OCI-LY3 (cell line): ENCODE measurements at regions not wholly inside any gene's neighbourhood (a gene's known extent, or its start where the extent isn't known, plus 50 kb on each side); places are given as distances from the start of the nearest gene placed in this dataset.

Experiments used
- H2AFZ ChIP-seq: fragments of 200-600, 300-600 bp; shearing (Covaris generic); 2 replicates; pipeline ENCODE4 v1.6.0; 2014; ENCODE audit warnings: antibody characterized with exemption, low read depth, low read length
- H3K27ac ChIP-seq: fragments of 200-600, 300-600 bp; sonication (generic); 2 replicates; pipeline ENCODE4 v1.5.1; 2014; ENCODE audit warnings: mild to moderate bottlenecking, low read length, moderate library complexity, mixed read lengths
- H3K27me3 ChIP-seq: fragments of 200-600, 300-600 bp; sonication (generic); 2 replicates; pipeline ENCODE4 v1.6.1; 2014; ENCODE audit warnings: low read depth, low read length, mixed read lengths
- H3K36me3 ChIP-seq: fragments of 200-600, 300-600 bp; sonication (generic); replicated peaks from 2 replicates; pipeline ENCODE3; 2014; ENCODE audit warnings: low read depth, low read length, mixed read lengths
- H3K4me1 ChIP-seq: fragments of 300-600, 200-600 bp; sonication (generic); 2 replicates; pipeline ENCODE4 v1.6.1; 2014; ENCODE audit warnings: low read length, mixed read lengths
- H3K4me2 ChIP-seq: fragments of 200-600, 300-600 bp; sonication (generic); 2 replicates; pipeline ENCODE4 v1.6.1; 2014; ENCODE audit warnings: low read length, mixed read lengths
- H3K4me3 ChIP-seq: fragments of 300-600, 200-600 bp; sonication (generic); 2 replicates; pipeline ENCODE4 v1.5.1; 2014; ENCODE audit warnings: antibody characterized with exemption, mild to moderate bottlenecking, low read length, moderate library complexity
- H3K79me2 ChIP-seq: fragments of 300-600, 200-600 bp; shearing (Covaris generic); 2 replicates; pipeline ENCODE4 v1.6.1; 2014; ENCODE audit warnings: mild to moderate bottlenecking, low read length, mixed read lengths
- H3K9ac ChIP-seq: fragments of 300-600, 200-600 bp; shearing (Covaris generic); 2 replicates; pipeline ENCODE4 v1.6.0; 2014; ENCODE audit warnings: mild to moderate bottlenecking, low read length, moderate library complexity
- H3K9me3 ChIP-seq: fragments of 200-600, 300-600 bp; shearing (Covaris generic); 2 replicates; pipeline ENCODE4 v1.6.1; 2014; ENCODE audit warnings: low read length, mixed read lengths; ENCODE audit not compliant: insufficient read depth
- H4K20me1 ChIP-seq: fragments of 200-600, 300-600 bp; sonication (generic); 2 replicates; pipeline ENCODE4 v1.6.1; 2016; ENCODE audit warnings: low read length, mixed read lengths; ENCODE audit not compliant: insufficient read depth
- EZH2phosphoT487 ChIP-seq: fragments of 200-600 bp; shearing (Covaris generic); IDR thresholded peaks from 2 replicates; pipeline ENCODE4 v1.6.1; 2018; ENCODE audit warnings: antibody characterized with exemption, mixed run types, low read depth
- TF ChIP-seq, protein P1 (sequence below): fragments of 200-600, 300-600 bp; sonication (generic); IDR thresholded peaks from 2 replicates; pipeline ENCODE4 v1.5.1; 2014; ENCODE audit warnings: antibody characterized with exemption, low read length, low read depth

DNA sequence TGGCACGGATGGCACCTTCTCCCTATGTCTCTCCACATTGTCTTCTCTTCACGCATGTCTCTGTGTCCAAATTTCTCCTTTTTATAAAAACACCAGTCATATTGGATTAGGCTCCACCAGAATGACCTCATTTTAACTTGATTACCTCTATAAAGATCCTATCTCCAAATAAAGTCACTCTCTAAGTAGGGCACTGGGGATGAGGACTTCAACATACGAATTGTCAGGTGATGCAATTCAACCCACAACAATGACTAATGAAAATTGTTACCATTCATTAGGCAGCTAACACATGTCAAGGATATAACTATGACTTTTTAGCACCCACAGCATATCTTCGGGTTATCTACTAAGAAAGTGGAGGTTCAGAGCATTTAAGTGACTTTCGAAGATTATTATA lies 55.5 kb upstream of the USP47 start:
- H3K9ac ChIP-seq: no peak overlapping the region
- peaks cover 17% of the 10 kb centered on the region for H3K27me3 ChIP-seq
- H3K4me3 ChIP-seq: no peak overlapping the region
- no peaks in the 10 kb centered on the region for H3K36me3 ChIP-seq
- no peaks in the 10 kb centered on the region for H3K4me1 ChIP-seq
- no peak overlapping the region for H3K27ac ChIP-seq
- H4K20me1 ChIP-seq: no peaks in the 10 kb centered on the region
- H3K79me2 ChIP-seq: no peaks in the 10 kb centered on the region
- H3K9me3 ChIP-seq: no peaks in the 10 kb centered on the region
- no peak overlapping the region for H2AFZ ChIP-seq
- TF ChIP-seq, protein P1, sequence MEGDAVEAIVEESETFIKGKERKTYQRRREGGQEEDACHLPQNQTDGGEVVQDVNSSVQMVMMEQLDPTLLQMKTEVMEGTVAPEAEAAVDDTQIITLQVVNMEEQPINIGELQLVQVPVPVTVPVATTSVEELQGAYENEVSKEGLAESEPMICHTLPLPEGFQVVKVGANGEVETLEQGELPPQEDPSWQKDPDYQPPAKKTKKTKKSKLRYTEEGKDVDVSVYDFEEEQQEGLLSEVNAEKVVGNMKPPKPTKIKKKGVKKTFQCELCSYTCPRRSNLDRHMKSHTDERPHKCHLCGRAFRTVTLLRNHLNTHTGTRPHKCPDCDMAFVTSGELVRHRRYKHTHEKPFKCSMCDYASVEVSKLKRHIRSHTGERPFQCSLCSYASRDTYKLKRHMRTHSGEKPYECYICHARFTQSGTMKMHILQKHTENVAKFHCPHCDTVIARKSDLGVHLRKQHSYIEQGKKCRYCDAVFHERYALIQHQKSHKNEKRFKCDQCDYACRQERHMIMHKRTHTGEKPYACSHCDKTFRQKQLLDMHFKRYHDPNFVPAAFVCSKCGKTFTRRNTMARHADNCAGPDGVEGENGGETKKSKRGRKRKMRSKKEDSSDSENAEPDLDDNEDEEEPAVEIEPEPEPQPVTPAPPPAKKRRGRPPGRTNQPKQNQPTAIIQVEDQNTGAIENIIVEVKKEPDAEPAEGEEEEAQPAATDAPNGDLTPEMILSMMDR: no peak
- TF ChIP-seq EZH2phosphoT487: no peak
- H3K4me2 ChIP-seq: no peak overlapping the region

DNA sequence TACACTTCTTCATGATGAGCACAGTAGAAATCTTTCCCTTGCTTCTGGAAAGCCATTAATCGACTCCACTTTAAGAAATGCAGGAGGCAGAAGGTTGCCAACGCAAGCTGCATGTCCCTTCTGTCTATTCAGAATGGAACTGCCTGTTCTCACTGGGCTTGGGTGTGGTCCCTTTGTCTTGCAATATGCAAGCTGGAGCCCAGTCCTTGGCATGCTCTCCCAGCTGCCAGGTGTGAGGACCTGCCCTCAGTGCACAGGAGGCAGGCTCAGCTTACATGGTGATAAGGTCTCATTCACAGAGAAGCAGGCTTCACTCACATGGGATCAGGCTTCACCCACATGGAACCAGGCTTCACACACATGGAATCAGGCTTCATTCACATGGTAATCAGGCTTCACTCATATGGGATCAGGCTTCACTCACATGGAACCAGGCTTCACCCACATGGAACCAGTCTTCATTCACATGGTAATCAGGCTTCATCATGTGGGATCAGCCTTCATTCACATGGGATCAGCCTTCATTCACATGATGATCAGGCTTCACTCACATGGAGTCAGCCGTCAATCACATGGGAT lies 59.2 kb upstream of the USP47 start:
- Histone ChIP-seq H3K27ac (no peak overlapping the region), H3K79me2 (no peaks in the 10 kb centered on the region), H4K20me1 (no peaks in the 10 kb centered on the region), H3K9ac (no peak overlapping the region), H3K36me3 (no peaks in the 10 kb centered on the region), H3K4me1 (no peaks in the 10 kb centered on the region), H3K9me3 (no peaks in the 10 kb centered on the region), H3K27me3 (peaks cover 41% of the 10 kb centered on the region), H2AFZ (no peak overlapping the region), H3K4me2 (no peak overlapping the region), H3K4me3 (no peak overlapping the region)
- TF ChIP-seq EZH2phosphoT487: no peak
- TF ChIP-seq, protein P1: no peak

DNA sequence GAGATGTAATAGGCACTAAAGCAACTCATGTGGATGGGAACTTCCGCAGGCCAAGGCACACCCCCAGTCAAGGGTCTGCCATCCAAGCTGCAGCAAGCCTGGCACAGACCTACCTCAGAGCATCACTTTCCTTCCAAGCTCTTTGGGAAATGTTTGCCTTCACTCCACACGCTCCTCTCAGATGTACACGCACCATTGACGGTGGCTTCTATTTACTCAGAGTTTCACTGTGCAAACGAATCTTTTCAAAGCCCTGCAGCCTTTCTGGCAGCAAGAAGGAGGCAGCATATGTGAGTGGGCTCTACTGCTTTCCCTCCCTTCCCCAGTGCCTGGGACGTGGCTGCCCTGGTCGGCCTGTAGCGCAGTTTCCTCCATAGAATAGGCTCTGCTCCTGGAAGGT lies 60.9 kb upstream of the USP47 start:
- no peaks in the 10 kb centered on the region for H3K79me2 ChIP-seq
- peaks cover 57% of the 10 kb centered on the region for H3K27me3 ChIP-seq
- TF ChIP-seq, protein P1: no peak
- TF ChIP-seq EZH2phosphoT487: no peak
- no peaks in the 10 kb centered on the region for H3K36me3 ChIP-seq
- H3K4me3 ChIP-seq: no peak overlapping the region
- no peak overlapping the region for H3K4me2 ChIP-seq
- H3K9me3 ChIP-seq: no peaks in the 10 kb centered on the region
- no peaks in the 10 kb centered on the region for H3K4me1 ChIP-seq
- no peak overlapping the region for H2AFZ ChIP-seq
- no peak overlapping the region for H3K9ac ChIP-seq
- H3K27ac ChIP-seq: no peak overlapping the region
- no peaks in the 10 kb centered on the region for H4K20me1 ChIP-seq

DNA sequence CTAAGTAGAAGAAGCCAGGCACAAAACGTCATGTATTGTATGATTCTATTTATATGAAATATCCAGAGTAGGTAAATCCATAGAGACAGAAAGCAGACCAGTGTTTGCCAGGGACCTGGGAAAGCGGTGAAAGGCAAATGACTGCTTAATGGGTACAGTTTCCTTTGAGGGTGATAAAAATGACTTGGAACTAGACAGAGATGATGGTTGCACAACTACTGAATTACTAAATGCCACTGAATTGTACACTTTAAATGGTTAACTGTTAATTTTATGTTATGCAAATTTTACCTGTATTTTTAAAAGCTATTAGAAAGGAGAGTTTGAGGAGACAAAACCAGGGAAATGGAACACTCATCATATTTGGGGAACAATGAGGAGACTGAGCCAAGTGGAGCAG lies 61.8 kb upstream of the USP47 start:
- Histone ChIP-seq H3K36me3 (no peaks in the 10 kb centered on the region), H3K4me3 (no peak overlapping the region), H2AFZ (no peak overlapping the region), H4K20me1 (no peaks in the 10 kb centered on the region), H3K27me3 (peaks cover 62% of the 10 kb centered on the region), H3K4me1 (no peaks in the 10 kb centered on the region), H3K27ac (no peak overlapping the region), H3K9ac (no peak overlapping the region), H3K4me2 (no peak overlapping the region), H3K9me3 (no peaks in the 10 kb centered on the region), H3K79me2 (no peaks in the 10 kb centered on the region)
- TF ChIP-seq EZH2phosphoT487: no peak
- TF ChIP-seq, protein P1: no peak
